GM13976 (cell line): ENCODE measurements at regions not wholly inside any gene's neighbourhood (a gene's known extent, or its start where the extent isn't known, plus 50 kb on each side); places are given as distances from the start of the nearest gene placed in this dataset.
"Not testable (repeated sequence)": the region's sequence is repeated elsewhere in the genome, so short reads cannot be mapped to it uniquely, and the experiment has no call there.

ENCODE experiments used
- DNase-seq: peaks from one replicate; pipeline ENCODE4 v3.0.0; 2012; ENCODE audit warnings: low spot score
- CTCF ChIP-seq: IDR thresholded peaks from 2 replicates; pipeline ENCODE4 v1.5.1; 2012; ENCODE audit warnings: borderline replicate concordance, mild to moderate bottlenecking; ENCODE audit not compliant: insufficient read depth; ENCODE audit errors: extremely low read depth, missing control alignments, control extremely low read depth
- in situ Hi-C: fragments of 300-500 bp; cut with MboI; formaldehyde crosslinking; loops from one replicate; pipeline ENCODE4 v1.12.0; 2022; ENCODE audit warnings: low sequenced_read_pairs, mixed read lengths, inconsistent platforms; ENCODE audit not compliant: unreplicated experiment

DNA sequence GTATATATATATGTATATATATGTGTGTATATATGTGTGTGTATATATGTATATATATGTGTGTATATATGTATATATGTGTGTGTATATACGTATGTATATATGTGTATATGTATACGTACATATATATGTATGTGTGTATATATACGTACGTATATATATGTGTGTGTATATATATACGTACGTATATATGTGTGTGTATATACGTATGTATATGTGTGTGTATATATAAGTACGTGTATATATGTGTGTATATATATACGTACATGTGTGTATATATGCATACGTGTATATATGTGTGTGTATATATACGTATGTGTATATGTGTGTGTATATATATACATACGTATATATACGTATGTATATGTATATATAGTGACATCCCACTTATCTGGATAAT, 154.4 kb downstream of the CDRT15L2 start:
- no peak for TF ChIP-seq CTCF

DNA sequence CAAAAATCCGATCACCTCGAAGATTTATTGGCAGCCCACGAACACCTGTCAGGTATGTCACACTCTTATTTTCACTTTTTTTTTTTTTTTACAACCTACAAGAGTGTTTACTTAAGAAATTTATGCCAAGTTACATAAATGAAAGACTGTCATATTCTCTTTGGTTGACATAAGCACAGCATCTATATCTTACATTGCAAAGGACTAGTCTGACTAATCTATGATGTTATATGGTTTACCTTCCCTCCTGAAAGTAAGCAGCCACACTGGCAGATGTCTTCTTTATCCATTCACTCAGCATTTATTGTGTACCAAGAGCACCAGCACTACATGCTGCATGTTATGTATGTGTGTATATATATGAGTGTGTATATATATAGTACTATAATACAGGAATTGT, 156.3 kb downstream of the CDRT15L2 start:
- TF ChIP-seq CTCF = no peak
- in situ Hi-C loops = no loop called here
- DNase-seq = no peak

More for the DNA sequence above, 154.4 kb downstream of the CDRT15L2 start:
- DNase-seq = no peak
- in situ Hi-C loops = no loop called here

- in situ Hi-C loops, DNase-seq: not testable (repeated sequence)
Measured at GRCh38 chr17:20737636-20738035, 158.1 kb downstream of the CDRT15L2 start.

GRCh38 chr17:20771104-20771503, 191.6 kb downstream of the CDRT15L2 start:
- TF ChIP-seq CTCF = no peak
- in situ Hi-C loops = no loop called here
- DNase-seq = no peak

- in situ Hi-C loops = no loop called here
- no peak for TF ChIP-seq CTCF
Measured at GRCh38 chr17:20774472-20775135, 195.1 kb downstream of the CDRT15L2 start.

DNA sequence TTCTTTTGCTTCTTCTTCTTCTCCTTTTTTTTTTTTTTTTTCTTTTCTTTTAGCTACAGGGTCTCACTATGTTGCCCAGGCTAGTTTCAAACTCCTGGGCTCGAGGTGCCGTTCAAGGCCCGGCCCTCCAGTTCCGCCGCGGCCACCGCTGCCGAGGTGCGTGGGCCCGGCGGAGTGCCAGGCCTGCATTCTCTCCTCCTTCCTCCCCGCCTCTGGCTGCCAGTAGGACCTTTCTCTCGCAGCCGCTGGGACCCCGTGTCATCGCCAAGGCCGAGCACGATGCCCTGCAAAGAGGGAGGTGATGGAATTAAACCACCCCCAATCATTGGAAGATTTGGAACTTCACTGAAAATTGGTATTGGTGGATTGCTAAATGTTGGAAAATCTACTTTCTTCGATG, 195.8 kb downstream of the CDRT15L2 start:
- no peak for TF ChIP-seq CTCF
- DNase-seq = no peak
- in situ Hi-C loops = no loop called here

More at GRCh38 chr17:20774472-20775135, 195.1 kb downstream of the CDRT15L2 start:
- DNase-seq = no peak

DNA sequence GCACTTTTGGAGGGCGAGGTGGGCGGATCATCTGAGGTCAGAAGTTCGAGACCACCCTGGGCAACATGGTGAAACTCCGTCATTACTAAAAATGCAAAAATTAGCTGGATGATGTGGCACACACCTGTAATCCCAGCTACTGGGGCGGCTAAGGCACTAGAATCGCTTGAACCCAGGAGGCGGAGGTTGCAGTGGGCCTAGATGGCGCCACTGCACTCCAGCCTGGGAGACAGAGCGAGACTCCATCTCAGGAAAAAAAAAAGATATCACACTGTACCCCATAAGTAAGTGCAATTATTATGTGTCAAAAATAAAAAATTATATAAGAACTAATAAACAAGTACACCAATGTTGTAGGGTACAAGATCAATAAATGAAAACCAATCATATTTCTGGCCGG, 200.0 kb downstream of the CDRT15L2 start:
- TF ChIP-seq CTCF = no peak
- no peak for DNase-seq
- in situ Hi-C loops = no loop called here
